HG02885 (cell line): ENCODE measurements at regions not wholly inside any gene's neighbourhood (a gene's known extent, or its start where the extent isn't known, plus 50 kb on each side); places are given as distances from the start of the nearest gene placed in this dataset.

Experiments
- ATAC-seq: cut with Tn5 transposase; IDR thresholded peaks from one replicate; pipeline ENCODE4 v1.9.1; 2021; ENCODE audit warnings: mild to moderate bottlenecking; ENCODE audit not compliant: unreplicated experiment, poor library complexity

DNA sequence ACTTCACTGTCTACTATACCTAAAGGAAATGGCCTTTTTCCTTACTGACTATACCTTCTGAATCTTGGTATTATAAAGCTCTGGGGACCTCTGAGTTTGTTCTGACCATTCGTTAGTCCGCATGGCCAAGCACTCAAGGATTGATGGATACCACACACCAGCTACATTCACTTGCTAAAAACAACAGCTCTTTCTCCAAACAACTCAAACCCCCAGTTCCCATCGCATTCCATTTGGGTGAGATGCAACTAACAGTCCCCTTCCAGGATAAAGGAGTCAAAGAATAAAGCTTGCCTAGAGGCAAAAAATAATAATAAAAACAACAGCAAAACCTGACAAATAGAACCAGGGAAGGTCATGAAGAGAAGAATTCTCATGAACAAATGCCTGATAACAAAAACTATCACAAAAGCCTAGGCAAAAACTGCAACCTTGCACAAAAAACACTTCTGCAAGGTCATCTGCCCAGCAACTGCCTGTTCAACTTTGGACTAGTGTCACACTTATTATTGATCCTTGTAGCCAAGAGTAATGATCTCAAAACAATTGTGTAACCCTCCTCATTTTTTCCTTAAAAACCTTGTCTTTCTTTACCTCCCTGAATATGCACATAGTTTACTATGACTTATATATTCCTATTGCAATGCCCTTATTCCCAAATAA, 139.0 kb upstream of the GUCY1A2 start:
- no peak for ATAC-seq

DNA sequence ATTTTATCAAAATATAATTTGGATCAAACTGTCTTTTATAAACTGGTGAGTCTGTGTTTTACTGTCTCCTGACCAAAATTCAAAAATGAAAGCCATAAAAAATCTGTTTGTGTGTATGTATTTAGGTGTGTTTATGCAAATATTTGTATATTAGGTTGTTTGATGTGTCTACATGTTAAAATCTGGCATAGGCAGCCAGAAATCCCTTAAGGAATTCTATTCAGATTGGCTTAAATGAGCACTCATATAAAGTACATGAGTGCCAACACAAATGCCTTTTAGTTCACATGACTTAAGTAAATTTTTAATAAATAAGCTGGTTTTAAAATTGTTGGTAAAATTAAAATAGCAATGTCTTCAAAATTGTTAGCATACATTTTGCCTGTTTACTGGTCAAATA, 133.3 kb upstream of the GUCY1A2 start:
- ATAC-seq, result no peak

DNA sequence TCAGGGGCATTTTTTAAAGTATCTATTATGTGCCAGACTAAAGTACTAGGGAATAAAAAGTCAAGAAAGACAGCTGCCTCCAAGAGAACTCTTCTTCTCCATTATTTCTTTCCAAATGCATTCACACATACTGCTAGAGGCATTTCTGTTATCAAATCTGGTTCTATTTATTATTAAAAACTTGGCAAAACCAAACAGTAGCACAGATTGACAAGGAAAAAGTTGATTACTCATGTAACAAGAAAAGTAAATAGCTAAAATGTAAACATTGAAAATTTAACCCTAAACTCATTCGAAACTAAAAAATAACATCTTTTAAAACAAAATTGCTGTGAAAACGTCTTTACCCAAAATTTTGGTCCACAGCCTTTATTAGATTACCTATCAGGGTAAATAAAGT, 132.9 kb upstream of the GUCY1A2 start:
- ATAC-seq, result no peak

DNA sequence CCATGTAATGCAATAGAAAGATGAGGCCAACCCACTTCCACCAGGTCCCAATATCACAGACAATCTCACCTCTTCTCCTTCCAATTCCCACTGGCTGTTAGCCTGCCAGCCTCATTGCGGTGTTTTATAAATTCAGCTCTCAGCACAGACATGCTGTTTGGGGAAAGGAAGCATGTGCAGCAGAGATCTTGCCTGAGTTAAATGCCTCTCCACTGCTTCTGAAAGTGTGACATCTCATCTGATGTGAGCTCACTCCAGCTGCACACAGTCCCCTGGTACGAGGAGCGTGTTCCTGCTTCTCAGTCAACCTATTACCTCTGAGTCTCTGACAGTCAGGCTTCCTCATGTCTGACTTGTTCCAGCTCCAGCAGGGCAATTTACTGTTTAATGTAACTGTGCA, 122.7 kb upstream of the GUCY1A2 start:
- no peak for ATAC-seq

DNA sequence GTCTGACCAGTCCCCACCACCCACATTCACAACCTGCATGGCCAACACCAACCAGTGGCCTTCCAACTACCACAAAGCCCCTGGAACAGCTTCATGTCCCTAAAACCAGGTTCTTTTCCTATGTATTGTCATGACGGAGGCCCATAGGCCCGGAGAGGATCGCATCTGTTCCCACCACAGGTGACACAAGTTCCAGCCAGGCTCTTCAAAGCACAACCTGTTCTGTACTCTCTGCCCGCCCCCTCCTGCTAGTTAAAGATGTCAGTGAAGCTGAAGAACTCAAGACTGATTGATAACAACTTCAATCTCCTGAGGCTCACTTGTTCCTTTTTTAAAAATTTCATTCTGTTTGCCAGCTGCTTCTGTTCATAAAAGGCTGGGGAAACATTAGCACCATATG, 121.1 kb upstream of the GUCY1A2 start:
- no peak for ATAC-seq

DNA sequence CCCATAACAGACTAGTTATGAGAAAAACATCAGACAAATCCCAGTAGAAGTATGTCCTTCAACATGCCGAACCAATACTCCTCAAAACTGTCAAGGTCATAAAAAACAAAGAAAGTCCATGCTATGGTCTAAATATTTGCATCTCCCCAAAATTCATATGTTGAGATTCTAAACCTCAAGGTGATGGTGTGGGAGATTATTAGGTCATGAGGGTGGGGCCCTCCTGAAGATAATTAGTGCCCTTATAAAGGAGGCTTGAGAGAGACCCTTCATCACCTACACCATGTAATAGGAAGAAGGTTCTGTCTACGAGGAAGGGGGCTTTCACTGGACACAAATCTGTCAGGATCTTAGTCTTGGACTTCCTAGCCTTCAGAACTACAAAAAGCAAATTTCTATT, 118.6 kb upstream of the GUCY1A2 start:
- no peak for ATAC-seq

DNA sequence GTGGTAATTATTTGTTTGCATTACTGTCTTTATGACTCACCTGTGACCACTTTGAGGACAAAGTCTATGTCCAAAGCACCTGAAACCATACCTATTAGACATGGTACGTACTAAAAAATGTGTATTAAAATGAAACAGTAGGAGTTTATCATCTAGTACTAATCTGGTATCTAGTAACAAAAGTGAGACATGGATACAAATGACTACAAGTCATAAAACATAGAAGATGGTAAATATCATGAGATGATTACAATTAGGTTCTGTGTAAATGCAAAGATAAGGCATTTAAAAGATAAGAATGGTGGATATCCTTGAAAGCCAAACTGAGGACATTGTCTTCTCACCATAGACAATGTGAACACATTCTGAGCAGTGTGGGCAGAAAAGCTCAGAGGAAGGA, 113.5 kb upstream of the GUCY1A2 start:
- no peak for ATAC-seq

DNA sequence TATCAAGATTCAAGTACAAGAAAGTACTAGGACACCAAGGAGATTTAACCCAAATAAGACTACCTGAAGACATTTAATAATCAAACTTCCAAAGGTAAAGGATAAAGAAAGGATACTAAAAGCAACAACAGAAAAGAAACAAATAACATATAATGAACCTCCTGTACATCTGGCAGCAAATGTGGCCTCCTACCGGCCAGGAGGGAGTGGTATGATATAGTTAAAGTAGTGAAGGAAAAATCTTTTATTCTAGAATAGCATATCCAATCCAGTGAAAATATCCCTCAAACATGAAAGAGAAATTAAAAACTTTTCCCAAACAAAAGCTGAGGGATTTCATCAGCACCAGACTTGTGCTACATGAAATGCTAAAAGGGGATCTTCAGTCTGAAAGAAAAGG, 104.7 kb upstream of the GUCY1A2 start:
- ATAC-seq, result no peak

DNA sequence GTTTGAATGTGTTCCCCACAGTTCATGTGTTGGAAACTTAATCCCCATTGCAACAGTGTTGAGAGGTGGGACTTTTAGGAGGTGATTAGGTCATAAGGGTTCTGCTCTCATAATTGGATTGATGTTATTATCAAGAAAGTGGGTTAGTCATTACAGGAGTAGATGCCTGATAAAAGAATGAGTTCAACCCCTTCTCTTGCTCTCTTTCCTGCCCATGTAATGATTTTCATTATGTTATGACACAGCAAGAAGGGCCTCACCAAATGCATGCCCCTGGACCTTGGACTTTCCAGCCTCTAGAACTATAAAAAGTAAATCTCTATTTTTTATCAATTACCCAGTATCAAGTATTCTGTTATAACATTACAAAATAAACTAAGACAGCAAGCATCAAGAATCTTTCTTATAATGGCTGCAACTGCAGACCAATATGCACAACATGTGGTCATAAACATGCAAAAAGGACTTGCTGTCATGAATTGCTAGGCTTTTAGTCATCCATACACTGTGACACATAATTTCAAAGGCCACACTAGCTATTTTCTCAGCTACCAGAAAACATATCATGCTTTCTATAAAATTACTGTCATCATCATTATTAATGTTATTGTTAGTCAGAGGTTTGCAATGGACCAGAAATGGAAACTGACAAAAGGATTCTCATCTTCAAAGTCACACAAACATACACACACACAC, 99.9 kb upstream of the GUCY1A2 start:
- no peak for ATAC-seq

DNA sequence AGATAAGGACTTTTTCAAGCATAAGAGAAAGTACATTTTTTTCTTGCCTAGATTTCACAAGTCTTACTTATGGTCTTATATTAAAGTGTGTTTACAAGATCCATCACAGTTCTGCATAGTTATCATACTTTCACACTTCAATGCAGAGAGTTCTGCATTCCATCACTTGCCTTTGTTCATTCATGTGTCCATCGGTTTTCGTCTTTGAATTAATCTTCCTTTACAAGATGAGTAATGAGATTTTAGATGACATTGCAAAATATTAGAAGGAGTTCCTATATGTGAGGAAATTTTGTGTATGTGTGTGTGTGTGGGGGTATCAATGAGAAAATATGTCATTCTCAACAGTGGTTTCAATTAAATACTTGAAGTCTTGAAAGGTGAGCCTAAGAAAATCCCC, 98.1 kb upstream of the GUCY1A2 start:
- no peak for ATAC-seq

DNA sequence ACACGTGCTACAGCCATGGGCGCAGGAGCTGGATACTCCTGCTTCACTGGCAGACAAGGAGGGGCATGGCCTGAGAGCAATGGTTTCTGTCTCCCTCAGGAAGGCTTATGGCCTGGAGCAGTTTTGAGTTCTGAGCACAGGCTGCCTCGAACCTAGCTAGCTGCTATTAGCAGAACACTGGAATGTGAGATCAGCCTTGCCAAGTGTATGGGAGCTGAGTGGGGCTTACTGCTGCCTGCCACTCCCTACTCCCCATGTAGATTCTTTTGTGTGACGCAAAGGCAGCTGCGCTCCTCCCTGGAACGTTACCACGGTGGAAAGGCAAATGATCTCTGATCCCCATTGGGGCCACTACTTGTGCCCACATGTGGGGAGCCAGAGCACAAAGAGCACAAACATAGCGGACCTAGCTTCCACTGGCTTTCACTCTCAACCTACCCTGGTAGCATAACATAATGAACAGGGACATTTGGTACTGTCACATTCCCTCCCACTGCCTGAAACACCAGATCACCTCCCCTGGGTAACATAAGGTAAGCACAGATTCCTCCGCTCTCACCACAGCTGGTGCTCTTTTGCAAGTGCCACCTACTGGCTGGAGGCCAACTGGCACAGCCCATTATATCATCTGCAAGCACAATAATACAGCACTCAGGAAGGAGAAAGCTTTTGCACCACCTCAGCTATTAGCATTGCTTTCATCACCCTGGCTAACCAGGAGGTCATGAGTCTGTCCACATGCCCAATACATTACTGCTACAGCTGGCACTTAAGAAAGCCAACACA, 84.6 kb upstream of the GUCY1A2 start:
- no peak for ATAC-seq

DNA sequence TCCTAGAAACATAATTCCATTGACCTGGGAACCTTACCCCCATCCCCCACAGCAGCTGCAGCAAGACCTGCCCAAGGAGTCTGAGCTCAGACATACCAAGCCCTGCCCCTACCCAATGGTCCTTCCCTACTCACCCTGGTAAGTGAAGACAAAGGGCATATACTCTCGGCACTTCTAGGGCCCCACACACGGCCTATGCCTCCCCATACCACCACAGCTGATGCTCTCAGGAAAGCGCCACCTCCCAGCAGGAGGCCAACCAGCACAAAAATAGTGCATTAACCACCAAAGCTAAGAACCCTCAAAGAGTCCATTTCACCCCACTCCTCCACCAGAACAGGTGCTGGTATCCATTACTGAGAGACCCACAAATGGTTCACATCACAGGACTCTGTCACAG, 74.4 kb upstream of the GUCY1A2 start:
- ATAC-seq, result no peak

DNA sequence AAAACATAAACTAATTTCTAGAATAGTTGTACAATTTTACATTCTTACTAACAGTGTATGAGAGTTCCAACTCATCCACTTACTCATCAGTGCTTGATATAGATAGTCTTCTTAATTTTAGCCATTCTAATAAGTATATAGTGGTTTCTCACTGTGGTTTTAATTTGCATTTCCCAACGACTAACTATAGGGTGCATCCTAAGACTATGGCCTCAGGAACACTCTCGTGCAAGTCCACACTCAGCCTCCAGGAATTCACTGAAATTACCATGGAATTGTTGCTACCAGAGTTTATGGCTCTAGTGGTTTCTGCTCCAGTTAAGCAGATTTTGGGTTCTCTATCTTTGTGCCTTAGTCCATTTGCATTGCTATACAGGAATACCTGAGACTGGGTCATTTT, 60.1 kb upstream of the GUCY1A2 start:
- no peak for ATAC-seq

DNA sequence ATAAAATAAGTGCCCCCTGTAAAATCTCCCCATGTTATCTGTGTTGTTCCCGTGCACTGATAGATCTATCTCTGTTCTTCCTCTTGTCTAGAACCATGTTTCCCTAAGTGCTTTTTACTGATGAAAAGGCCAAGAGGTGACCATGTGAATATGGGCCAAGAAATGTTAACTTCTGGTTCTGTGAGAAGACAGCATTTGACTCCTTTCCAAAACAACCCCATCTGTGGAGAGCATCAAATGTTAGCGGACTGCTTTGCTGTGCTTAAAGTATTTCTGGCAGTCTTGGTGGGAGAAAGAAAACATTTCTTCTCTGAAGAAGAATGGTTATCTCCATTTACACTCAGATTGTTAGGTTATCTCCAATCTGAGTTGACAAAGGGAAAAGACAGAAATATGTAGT, 58.6 kb upstream of the GUCY1A2 start:
- no peak for ATAC-seq

DNA sequence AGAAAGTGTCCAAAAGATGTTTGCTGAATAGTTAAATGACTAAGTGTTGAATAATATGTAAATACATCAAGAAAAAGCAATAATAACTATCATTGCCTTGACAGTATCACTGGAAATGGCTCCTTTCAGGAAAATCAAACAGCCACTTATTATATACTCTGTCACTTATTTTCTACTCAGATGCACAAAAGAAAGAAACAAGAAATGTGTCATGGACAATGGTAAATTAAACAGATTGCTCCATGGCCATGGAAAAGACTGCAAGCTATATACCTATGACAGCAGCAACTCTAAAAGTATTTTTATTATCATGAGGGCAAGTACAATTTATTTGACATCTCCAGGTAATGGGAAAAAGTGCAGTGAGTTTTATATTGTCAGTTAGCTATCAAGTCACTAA, 52.9 kb upstream of the GUCY1A2 start:
- ATAC-seq, result no peak
